GF-D8 (cell line): ENCODE measurements at regions not wholly inside any gene's neighbourhood (a gene's known extent, or its start where the extent isn't known, plus 50 kb on each side); places are given as distances from the start of the nearest gene placed in this dataset.
A peak's percentile ranks its signal among the peaks of the same experiment; 100 is the strongest.
"Not testable (repeated sequence)": the region's sequence is repeated elsewhere in the genome, so short reads cannot be mapped to it uniquely, and the experiment has no call there.

ENCODE experiments used
- DNase-seq: peaks from one replicate; lab custom pipeline; 2025; lab: John Stamatoyannopoulos, UW

GRCh38 chr1:10941891-10942541, 70.4 kb upstream of the TARDBP start:
- no peak for DNase-seq

DNA sequence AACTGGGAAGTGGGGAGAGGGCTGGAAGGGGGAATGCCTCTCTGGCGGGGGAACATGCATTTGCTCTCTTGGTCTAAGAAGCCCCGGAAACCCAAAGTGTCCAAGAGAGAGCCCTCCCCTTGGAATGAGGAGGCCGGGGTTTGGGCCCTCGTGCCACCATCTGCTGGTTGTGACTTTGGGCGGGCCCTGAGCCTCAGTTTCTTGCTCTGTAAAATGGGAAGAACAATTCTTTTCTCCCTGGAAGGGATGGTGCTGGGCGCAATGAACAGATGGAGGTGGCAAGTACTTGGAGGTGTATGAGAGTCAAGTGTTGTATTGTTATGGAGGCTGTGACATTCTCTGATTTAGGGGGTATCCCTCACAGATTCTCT, 69.9 kb upstream of the TARDBP start:
- DNase-seq = no peak

GRCh38 chr1:10943041-10943440, 69.4 kb upstream of the TARDBP start:
- no peak for DNase-seq

DNA sequence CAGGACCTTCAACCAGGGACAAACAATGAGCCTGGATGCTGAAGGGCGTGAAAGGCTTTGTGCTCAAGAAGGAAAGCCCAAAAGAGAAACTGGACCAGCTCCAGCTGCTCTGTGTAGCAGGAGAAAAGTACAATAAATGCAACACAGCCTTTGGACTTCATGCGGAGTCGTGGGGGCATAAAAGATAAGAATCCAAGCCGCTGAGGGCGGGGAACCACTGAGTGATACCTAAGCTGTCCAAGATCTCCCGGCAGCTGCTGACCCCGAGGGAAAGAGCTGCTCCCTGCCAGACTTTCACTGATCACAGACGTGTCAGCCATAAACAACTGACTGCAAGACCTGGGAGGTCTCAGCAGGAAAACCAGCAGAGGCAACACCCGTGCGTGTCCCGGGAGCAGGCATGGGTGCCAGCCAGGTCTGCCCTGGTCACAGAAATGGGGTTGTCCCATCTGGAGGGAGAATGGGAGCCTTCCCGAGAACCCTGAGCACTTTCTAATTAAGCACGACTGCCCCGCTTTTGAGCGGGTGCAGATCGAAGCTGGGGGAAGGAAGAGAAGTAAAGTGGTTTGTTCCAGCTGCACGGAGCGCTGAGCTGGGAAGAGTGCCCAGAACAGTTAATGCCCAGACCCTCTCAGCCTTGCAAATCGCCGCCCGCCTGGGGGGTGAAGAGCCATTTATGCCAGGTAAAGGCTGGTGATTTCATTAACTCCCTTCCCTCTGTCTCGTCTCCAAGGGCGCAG, 68.3 kb upstream of the TARDBP start:
- no peak for DNase-seq

GRCh38 chr1:10945991-10946509, 66.4 kb upstream of the TARDBP start:
- DNase-seq = no peak

DNA sequence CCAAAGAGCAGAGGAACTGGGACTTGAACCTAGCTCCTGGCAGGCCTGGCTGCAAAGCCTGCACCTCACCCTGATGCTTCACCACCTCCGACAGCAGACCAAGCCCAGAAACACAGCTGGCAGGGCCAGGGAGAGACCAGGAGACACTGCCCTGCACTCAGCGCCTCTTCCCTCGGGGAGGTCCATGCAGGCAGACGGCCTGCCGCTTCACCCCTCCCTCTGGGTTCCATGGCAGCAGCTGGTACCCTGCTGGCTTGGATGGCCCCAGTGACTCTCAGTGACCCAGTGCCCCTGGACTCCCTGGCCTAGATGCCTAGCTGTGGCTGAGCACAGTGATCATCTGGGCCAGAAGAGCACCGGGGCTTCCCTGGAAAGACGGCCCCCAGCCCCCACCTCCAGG, 65.3 kb upstream of the TARDBP start:
- DNase-seq = no peak

- DNase-seq = no peak
Measured at GRCh38 chr1:10947691-10948462, 64.6 kb upstream of the TARDBP start.

DNA sequence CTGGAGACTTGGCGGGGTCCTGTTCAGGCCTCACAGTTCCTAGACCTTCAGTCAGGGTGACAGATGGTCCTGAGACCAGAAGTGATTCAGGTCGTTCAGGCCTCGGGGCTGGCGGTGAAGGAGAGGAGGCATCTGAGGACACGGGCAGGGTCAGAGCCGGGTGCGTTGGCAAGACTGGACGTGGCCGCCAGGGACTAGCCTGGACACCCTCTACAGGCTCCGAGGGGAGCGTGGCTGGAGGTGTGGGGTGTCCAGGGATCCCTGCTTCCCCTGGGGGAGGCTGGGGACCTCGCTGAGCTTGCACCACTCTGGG, 64.0 kb upstream of the TARDBP start:
- DNase-seq = no peak

DNA sequence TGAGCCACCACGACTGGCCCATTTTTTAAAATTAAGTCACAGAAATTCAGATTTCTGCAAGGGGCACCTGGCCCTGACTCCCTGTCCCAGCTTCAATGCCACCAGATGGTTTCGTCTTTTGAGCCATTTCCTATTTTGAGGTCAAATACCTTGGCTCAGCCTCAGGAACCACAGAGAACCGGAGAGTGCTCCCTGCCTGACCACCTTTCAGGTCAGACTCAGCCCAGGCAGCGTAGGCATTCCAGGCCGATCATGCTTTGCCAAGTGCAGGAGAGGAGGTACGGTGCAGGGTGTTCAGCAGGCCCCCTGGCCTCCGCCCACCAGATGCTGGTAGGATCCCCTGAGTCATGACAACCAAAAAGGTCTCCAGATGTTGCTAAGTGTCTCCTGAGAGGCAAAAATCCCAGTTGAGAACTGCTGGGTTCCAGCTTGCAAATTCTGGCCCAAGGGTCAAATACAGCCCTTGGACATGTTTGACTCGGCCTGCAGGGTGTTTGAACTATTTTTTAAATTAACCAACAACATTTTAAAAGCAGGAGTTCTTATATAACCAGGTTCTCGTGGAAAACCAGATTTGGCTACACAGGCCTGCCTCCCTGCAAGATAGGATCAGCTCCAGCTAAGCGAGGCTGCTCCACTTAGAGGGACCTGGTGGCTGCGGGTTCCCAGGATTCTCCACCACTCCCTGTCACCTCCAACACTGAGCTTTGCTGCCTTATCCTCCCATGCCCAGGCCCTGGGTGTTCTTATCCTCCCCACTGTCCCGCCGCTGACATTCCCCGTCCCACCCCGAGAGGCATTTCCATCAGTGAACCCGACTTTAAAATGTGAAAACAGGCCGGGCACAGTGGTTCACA, 61.9 kb upstream of the TARDBP start:
- no peak for DNase-seq

- not testable (repeated sequence) for DNase-seq
Measured at GRCh38 chr1:10951298-10951697, 61.2 kb upstream of the TARDBP start.

DNA sequence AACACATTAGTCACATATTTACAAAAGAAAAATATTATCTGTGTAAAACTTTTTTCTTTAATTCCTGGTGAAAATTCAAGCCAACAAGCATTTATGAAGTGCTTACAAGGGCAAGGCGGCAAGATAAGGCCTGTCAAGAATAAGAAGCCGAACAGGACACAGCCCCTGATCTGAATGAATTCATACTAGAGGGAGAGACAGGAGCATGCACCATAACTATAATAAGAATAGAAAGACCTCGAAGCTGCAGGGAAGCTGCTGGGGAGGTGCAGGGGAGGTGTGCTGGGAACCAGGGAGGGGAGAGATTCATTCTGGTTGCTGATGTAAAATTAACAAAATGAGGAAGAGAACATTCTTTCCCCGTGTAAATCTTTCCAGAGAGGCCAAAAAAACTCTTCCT, 60.5 kb upstream of the TARDBP start:
- DNase-seq = no peak

- no peak for DNase-seq
Measured at GRCh38 chr1:10953505-10954193, 58.8 kb upstream of the TARDBP start.

- no peak for DNase-seq
Measured at GRCh38 chr1:10957133-10957532, 55.3 kb upstream of the TARDBP start.

DNA sequence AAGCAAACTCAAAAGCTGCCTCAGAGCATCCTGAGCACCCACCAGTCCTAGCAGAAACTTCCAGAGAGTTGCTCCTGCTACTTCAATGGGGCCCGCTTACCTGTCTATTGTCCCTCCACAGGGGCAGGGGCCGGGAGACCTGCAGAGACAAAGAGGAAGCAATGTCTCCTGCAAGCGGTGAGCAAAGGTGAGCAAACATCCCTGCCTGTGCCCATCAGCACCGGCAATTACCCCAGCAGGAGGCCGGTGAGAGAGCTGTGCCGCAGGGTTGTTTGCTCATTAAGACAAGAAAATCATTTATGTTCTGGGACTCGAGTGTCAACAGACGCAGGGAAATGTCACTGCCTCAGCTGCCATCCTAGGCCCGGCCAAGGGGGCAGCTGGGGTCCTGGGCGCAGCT, 53.8 kb upstream of the TARDBP start:
- no peak for DNase-seq

DNA sequence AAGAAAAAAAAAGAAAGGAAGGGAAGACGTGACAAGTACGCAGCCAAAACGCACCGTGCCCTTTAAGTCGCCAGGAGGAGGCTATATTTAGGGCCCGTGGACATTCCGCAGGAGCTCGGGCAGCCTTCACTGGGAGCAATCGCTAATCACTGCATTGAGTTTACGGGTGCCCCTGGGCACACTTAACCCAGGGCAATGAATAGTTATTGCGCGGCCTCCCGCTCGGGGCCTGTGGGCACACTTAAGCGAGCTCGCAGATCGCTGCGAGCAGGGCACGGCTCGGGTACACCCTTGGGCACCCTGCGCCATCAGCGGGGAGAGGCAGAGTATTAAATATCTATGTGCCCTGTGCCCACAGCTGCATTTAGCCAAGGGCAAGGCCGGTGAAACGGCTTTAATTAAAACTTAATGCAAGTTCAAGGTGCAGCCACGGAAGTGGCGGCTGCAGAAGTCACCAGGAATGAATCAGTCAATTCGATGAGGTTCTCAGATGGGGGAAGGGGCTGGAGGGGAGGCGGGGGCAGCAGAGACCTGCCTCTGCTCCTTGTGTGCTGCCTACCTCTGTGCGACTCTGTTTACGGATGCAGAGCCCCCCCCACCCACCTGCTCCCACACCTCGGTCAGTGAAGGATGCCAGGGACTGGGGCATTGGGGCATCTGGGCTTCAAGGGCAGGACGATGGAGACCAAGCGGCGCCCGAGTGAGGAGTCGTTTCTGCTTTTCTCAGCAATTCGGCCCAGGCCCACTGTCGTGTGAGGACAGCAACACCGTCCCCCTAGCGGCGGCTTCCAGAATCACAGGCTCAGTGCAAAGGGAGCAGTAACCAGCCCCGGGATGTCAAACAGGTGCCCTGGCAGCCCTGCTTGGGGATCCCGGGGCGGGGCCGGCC, 51.8 kb upstream of the TARDBP start:
- DNase-seq = peak; percentile 2

- DNase-seq = no peak
Measured at GRCh38 chr1:10961300-10961833, 51.1 kb upstream of the TARDBP start.

GRCh38 chr1:10962483-10962882, 50.0 kb upstream of the TARDBP start:
- no peak for DNase-seq
